Kidney (tissue), 13 donors: ENCODE measurements at regions not wholly inside any gene's neighbourhood (a gene's known extent, or its start where the extent isn't known, plus 50 kb on each side); places are given as distances from the start of the nearest gene placed in this dataset.

Source experiments
- DNase-seq, 5 donors: peaks; one replicate each; pipeline ENCODE4 v3.0.0-alpha.2; 2013 to 2020
- FAIRE-seq: peaks from 2 replicates; lab custom pipeline; 2012; peaks lifted over from hg19 to GRCh38; lab: Jason Lieb, UNC
- H3K27ac ChIP-seq, 2 donors: one replicate each; pipeline ENCODE4 v1.7.0; 2013; ENCODE audit warnings: low read depth in 2 of 2, low read length in 2 of 2, inconsistent platforms in 1 of 2
- H3K27me3 ChIP-seq: one replicate; pipeline ENCODE4 v1.7.1; 2013; ENCODE audit warnings: low read length, inconsistent platforms; ENCODE audit not compliant: control insufficient read depth, insufficient read depth
- H3K36me3 ChIP-seq, 3 donors: one replicate each; pipeline versions ENCODE4 v1.7.0 to v1.7.1; 2013; ENCODE audit warnings: low read length in 3 of 3, control low read depth in 1 of 3, inconsistent platforms in 1 of 3; ENCODE audit not compliant: insufficient read depth in 3 of 3, control insufficient read depth in 2 of 3
- H3K4me1 ChIP-seq, 3 donors: one replicate each; pipeline versions ENCODE4 v1.7.0 to v1.7.1; 2013; ENCODE audit warnings: low read length in 3 of 3, inconsistent platforms in 1 of 3, low read depth in 1 of 3; ENCODE audit not compliant: control insufficient read depth in 2 of 3, insufficient read depth in 2 of 3
- H3K4me3 ChIP-seq, 3 donors: one replicate each; pipeline versions ENCODE4 v1.7.0 to v1.8.1; 2013; ENCODE audit warnings: low read length in 3 of 3, control low read depth in 1 of 3, inconsistent platforms in 1 of 3
- H3K9ac ChIP-seq, 3 donors: one replicate each; pipeline versions ENCODE4 v1.7.0 to v1.7.1; 2013; ENCODE audit warnings: low read length in 3 of 3, control low read depth in 1 of 3, inconsistent platforms in 1 of 3
- H3K9me3 ChIP-seq, 3 donors: one replicate each; pipeline versions ENCODE4 v1.7.0 to v1.7.1; 2013; ENCODE audit warnings: low read length in 3 of 3, control low read depth in 1 of 3, inconsistent platforms in 1 of 3; ENCODE audit not compliant: control insufficient read depth in 2 of 3, insufficient read depth in 1 of 3
- CTCF ChIP-seq: IDR thresholded peaks from 3 replicates; pipeline ENCODE4 v1.5.1; 2012; ENCODE audit warnings: mild to moderate bottlenecking, moderate library complexity, borderline replicate concordance; ENCODE audit not compliant: insufficient read depth; ENCODE audit errors: extremely low read depth
- intact Hi-C: fragments of 100-400 bp; cut with DNase I; formaldehyde crosslinking; loops from one replicate; pipeline ENCODE4 v1.11.1; 2022
- donor health status: control.
- donor health status: control.
- donor health status: control.
- donor health status: control.
- donor health status: control.
- donor health status: DM: yes; HTN: yes; CAD: no.
- donor health status: Normal renal cell carcinoma (clear cell type).

GRCh38 chr2:8363161-8363560, 318.7 kb upstream of the ID2 start:
- no peaks in the 10 kb centered on the region for H3K4me1 ChIP-seq
- H3K4me3 ChIP-seq = no peak overlapping the region
- intact Hi-C loops = no loop called here
- H3K9me3 ChIP-seq = no peaks in the 10 kb centered on the region
- no peak overlapping the region for H3K9ac ChIP-seq
- no peak for FAIRE-seq
- no peak overlapping the region for H3K27ac ChIP-seq
- TF ChIP-seq CTCF = no peak
- H3K36me3 ChIP-seq = no peaks in the 10 kb centered on the region
- DNase-seq = no peak
- H3K27me3 ChIP-seq = no peaks in the 10 kb centered on the region

GRCh38 chr2:8364668-8365067, 317.2 kb upstream of the ID2 start:
- DNase-seq (no peak), FAIRE-seq (no peak)
- Histone ChIP-seq H3K4me3 (no peak overlapping the region), H3K36me3 (no peaks in the 10 kb centered on the region), H3K9me3 (no peaks in the 10 kb centered on the region), H3K9ac (no peak overlapping the region), H3K27ac (no peak overlapping the region), H3K27me3 (no peaks in the 10 kb centered on the region), H3K4me1 (no peaks in the 10 kb centered on the region)
- intact Hi-C loops = no loop called here
- TF ChIP-seq CTCF = no peak

- Histone ChIP-seq H3K4me1 (no peaks in the 10 kb centered on the region), H3K27ac (no peak overlapping the region), H3K9ac (no peak overlapping the region), H3K4me3 (no peak overlapping the region), H3K27me3 (no peaks in the 10 kb centered on the region), H3K36me3 (no peaks in the 10 kb centered on the region), H3K9me3 (no peaks in the 10 kb centered on the region)
- no peak for FAIRE-seq
- no peak for DNase-seq
- TF ChIP-seq CTCF = no peak
- intact Hi-C loops = no loop called here
Observed at GRCh38 chr2:8365331-8365910, 316.4 kb upstream of the ID2 start.

- no peak overlapping the region for H3K4me3 ChIP-seq
- DNase-seq = no peak
- no peaks in the 10 kb centered on the region for H3K4me1 ChIP-seq
- FAIRE-seq = no peak
- no peak overlapping the region for H3K27ac ChIP-seq
- peaks cover 0 to 3% (median 0%) of the 10 kb centered on the region in 3 donors for H3K9me3 ChIP-seq
- TF ChIP-seq CTCF = no peak
- no peaks in the 10 kb centered on the region for H3K36me3 ChIP-seq
- H3K9ac ChIP-seq = no peak overlapping the region
- H3K27me3 ChIP-seq = no peaks in the 10 kb centered on the region
- intact Hi-C loops = no loop called here
Observed at GRCh38 chr2:8367833-8368232, 314.0 kb upstream of the ID2 start.
